ENCODE measurements at regions not wholly inside any gene's neighbourhood (a gene's known extent, or its start where the extent isn't known, plus 50 kb on each side); places are given as distances from the start of the nearest gene placed in this dataset.

DNA sequence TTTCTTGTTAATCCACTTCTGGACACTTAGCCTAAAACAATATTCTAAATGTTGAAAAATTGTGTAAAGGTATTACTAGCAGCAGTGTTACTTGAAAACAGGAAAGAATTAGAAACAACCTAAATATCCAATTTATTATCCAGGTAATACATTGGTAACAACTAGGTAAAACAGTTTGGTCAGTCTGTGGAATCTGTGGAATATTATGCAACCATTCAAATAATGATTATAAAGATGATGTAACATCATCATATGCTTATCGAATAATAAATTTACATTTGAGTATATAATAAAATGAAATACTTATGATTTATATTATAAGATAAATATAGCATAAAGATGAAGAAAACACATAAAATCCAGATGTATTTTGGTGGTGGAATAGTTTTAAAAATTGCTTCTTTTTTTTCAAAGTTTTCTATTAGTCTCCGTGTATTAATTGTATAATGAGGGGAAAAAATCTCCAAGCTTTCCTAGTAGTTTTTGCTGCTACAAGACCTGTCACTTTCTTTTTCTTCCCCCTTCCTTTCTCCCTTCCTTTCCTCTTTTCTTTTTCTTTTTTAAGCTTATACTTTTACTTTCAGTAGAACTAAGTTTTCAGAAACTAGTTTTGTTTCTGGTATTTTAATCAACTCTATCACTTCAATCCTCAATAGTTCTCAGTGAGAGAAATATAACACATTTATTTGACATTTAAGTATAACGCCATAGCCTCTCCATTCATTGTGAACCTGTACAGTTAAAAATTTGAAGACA is 197.8 kb upstream of the HMCN1 start:
- no peaks in the 10 kb centered on the region for H3K9me1 ChIP-seq (ENCODE audit: insufficient read depth, low read length)
- H2BK120ac ChIP-seq (ENCODE audit: low read depth, low read length), result no peak overlapping the region
- in situ Hi-C loops (cut with MboI; ENCODE audit: low sequenced_read_pairs) (no loop called here), dilution Hi-C loops (cut with HindIII; ENCODE audit: low sequenced_read_pairs, unreplicated experiment) (no loop called here), intact Hi-C loops (cut with micrococcal nuclease) (no loop called here)
- peaks cover 2% of the 10 kb centered on the region for H3K4me1 ChIP-seq (ENCODE audit: control insufficient read depth, insufficient read depth, low read length)
- no peak overlapping the region for H3K14ac ChIP-seq (replicated peaks; ENCODE audit: low read depth, low read length)
- WGBS, 2 experiments (ENCODE audit: extremely low coverage in 2 of 2, insufficient read length in 1 of 2), result no CpG with 5 or more reads among the region's 3 CpGs
- no peaks in the 10 kb centered on the region for H3K79me1 ChIP-seq (ENCODE audit: low read depth in 1 of 2, low read length in 2 of 2)
- no peak overlapping the region for H4K5ac ChIP-seq (ENCODE audit: low read depth, low read length)
- no peak overlapping the region for H3K4me2 ChIP-seq (ENCODE audit: low read depth, low read length)
- no TSS peak for BruUV-seq (replicated peaks)
- no peak overlapping the region for H3K23ac ChIP-seq (ENCODE audit: low read depth, low read length)
- H3K27me3 ChIP-seq (ENCODE audit: control insufficient read depth, insufficient read depth, low read length), result no peaks in the 10 kb centered on the region; the same call in none of the 2 replicates
- no peak overlapping the region for H3K56ac ChIP-seq (ENCODE audit: extremely low read depth, insufficient read depth, low read length)
- no peak overlapping the region for H4K8ac ChIP-seq (ENCODE audit: low read depth in 2 of 2, low read length in 2 of 2)
- POLR2A ChIA-PET (ENCODE audit: unreplicated experiment), result no interaction called here
- H3K9me3 ChIP-seq (ENCODE audit: control insufficient read depth, insufficient read depth, low read length), result no peaks in the 10 kb centered on the region
- DNase-seq (no peak), ATAC-seq (ENCODE audit: low read depth) (no peak)
- H3K9ac ChIP-seq (ENCODE audit: low read depth, low read length), result no peak overlapping the region
- CTCF ChIA-PET, result no interaction called here
- H4K91ac ChIP-seq (ENCODE audit: insufficient read depth, low read depth, low read length), result no peak overlapping the region
- no peak overlapping the region for H3K18ac ChIP-seq (ENCODE audit: low read depth, low read length)
- H4K20me1 ChIP-seq (ENCODE audit: insufficient read depth, low read length), result no peaks in the 10 kb centered on the region
- no peak overlapping the region for H2AK9ac ChIP-seq (replicated peaks; ENCODE audit: low read depth, low read length, poor library complexity)
- no peak overlapping the region for H3K4ac ChIP-seq (ENCODE audit: low read depth, low read length)
- H2AK5ac ChIP-seq (ENCODE audit: low read depth, low read length), result no peak overlapping the region
- TF ChIP-seq FOS (IDR thresholded peaks at IDR 0.05; ENCODE audit: low read depth, low read length), result no peak
- TF ChIP-seq CEBPB (IDR thresholded peaks at IDR 0.05; ENCODE audit: low read depth, low read length), result peak; percentile 18; the same call in 1 of the 2 replicates
- H3K27ac ChIP-seq (ENCODE audit: insufficient read depth, low read length), result no peak overlapping the region
- H3K4me3 ChIP-seq (ENCODE audit: insufficient read depth, low read depth, low read length), result no peak overlapping the region
- H2BK20ac ChIP-seq (ENCODE audit: low read depth, low read length), result no peak overlapping the region
- H3K36me3 ChIP-seq (ENCODE audit: control insufficient read depth, insufficient read depth, low read length), result no peaks in the 10 kb centered on the region
- H2BK5ac ChIP-seq (ENCODE audit: low read depth, low read length, poor library complexity, severe bottlenecking), result no peak overlapping the region
- no peak overlapping the region for H2AFZ ChIP-seq (replicated peaks; ENCODE audit: low read length, poor library complexity)
- H2BK15ac ChIP-seq (ENCODE audit: low read depth, low read length), result no peak overlapping the region

Measured in IMR-90 (cell line).